Coronary artery (tissue), 2 donors: ENCODE measurements at regions not wholly inside any gene's neighbourhood (a gene's known extent, or its start where the extent isn't known, plus 50 kb on each side); places are given as distances from the start of the nearest gene placed in this dataset.

Experiments used
- DNase-seq: peaks from one replicate; pipeline ENCODE4 v3.0.0-alpha.2; 2017; ENCODE audit warnings: low spot score
- H3K27ac ChIP-seq, 2 donors: fragments of 200-600 bp; sonication (generic); one replicate each; pipeline ENCODE4 v1.5.1; 2016 to 2019
- H3K4me3 ChIP-seq: fragments of 200-600 bp; sonication (generic); 2 replicates; pipeline ENCODE4 v1.5.1; 2016; ENCODE audit warnings: mild to moderate bottlenecking, moderate library complexity
- CTCF ChIP-seq: fragments of 200-600 bp; sonication (generic); IDR thresholded peaks from one replicate; pipeline ENCODE4 v1.5.1; 2019; ENCODE audit warnings: antibody characterized with exemption

DNA sequence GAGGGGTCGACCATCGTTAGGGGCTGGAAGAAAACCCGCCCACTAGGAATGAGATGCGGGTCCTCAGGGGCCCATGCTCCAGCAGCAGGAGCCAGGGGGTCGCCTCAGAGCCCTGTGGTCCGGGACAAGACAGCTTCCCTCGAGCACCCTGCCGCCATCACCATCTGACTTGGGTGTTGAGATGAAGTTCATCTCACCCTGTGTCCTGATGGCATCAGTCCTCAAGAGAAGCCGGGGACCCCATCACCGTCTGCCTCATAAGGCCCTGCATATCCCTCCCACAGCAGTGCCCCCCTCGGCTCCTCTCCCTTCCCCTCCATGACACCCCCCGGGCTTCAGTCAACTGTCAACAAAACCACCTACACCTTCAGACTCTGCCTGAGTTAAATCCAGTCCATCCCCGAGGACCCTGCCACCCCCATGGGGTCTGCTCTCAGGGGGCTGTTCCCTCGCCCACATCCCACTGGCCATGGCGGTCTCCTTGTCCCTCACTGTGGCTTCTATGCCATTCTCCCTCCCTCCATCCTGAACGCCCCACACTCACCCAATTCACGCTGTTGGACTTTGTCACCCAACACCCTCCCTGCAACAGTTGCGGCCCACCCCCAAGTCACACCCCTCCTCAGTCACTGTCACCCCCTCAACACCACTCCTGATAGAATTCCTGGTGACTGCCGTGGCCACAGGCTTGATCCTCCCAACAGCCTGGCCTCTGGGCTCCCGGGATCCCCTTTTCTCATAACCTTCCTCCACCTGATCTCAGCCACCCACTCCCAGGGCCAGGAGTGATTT lies 87.7 kb upstream of the RTL6 start:
- TF ChIP-seq CTCF: no peak
- H3K4me3 ChIP-seq: no peak overlapping the region
- no peak overlapping the region for H3K27ac ChIP-seq
- peak; percentile 62 for DNase-seq

- peak; percentile 65 for DNase-seq
- Histone ChIP-seq H3K4me3 (no peak overlapping the region), H3K27ac (no peak overlapping the region)
- TF ChIP-seq CTCF: no peak
These were observed 86.3 kb upstream of the RTL6 start for GRCh38 chr22:44584256-44584902.

DNA sequence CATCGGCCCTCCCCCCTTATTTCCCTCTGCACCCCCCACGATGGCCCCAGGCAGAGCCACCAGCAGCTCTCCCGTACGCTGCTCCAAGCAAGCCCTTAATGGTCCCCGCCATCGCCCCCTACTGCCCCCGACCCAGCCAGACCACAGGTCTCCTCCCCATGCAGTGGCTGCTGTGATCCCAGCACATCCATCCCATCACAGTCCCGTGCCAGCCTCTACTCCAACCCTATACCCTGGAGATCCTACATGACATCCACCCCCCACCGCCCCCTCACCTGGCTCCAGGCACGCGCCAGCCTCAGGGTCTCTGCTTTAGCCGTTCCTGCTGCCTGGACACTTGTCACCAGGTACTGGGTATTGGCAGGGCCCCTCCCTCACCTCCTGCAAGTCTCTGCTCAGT lies 85.8 kb upstream of the RTL6 start:
- Histone ChIP-seq H3K4me3 (no peak overlapping the region), H3K27ac (no peak overlapping the region)
- peak; percentile 50 for DNase-seq
- TF ChIP-seq CTCF: no peak

DNA sequence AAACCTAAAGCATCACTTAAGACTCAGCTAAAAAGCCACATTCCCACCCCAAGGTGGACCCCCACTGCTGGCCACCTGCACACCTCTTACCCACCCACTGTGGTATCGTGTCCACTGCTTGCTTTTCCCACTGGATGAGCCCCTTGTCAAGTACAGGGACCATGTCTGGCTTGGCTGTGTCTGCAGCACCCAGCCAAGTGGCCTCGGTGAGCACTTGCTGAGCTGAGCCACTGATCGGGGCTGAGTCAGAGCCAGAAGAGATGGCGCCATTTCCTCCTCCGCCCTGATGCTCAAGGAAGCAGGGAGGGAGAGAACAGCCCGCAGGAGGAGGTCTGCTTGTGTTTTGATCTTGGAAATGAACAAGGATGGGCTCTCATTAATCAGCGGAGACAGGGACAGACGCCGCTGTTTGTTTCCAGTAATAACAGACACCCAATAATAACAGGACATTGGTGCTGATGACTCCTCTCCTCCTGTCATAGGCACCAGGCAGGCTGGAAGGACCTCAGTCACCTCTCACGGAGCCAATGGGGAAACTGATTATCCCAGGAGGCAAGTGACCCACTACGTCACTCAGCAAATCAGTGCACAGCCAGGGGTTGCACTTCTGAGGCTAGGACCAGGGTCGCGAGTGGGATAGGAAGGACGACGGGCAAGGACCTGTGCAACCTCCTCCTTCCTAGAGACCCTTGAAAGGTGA lies 85.2 kb upstream of the RTL6 start:
- peak; percentile 46 for DNase-seq
- Histone ChIP-seq H3K27ac (no peak overlapping the region), H3K4me3 (no peak overlapping the region)
- TF ChIP-seq CTCF: no peak

DNA sequence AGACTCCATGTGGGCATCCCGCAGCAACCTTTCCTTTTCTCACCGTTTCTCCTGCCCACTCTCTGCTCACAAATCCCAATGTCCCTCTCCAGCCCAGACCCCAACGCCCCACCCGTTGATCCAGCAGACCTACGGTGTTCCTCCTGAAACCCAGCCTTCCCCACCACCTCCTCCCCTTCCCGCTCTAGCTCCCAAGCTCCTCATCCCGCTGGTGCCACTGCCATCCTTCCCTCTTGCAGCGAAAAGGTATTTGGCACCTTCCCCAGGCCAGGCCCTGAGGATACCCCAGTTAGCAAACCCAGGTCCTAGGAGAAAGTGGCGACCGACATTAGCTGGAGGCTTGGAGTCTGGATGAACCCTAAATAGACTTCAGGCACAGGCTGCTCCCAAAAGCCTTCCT lies 84.0 kb upstream of the RTL6 start:
- no peak for TF ChIP-seq CTCF
- DNase-seq: peak; percentile 49

GRCh38 chr22:44581096-44581435 lies 83.0 kb upstream of the RTL6 start:
- no peak for TF ChIP-seq CTCF
- Histone ChIP-seq H3K4me3 (no peak overlapping the region), H3K27ac (no peak overlapping the region)
- DNase-seq: no peak

More for the DNA sequence above, 84.0 kb upstream of the RTL6 start:
- no peak overlapping the region for H3K4me3 ChIP-seq
- no peak overlapping the region for H3K27ac ChIP-seq
